H1 (cell line): ENCODE measurements at regions not wholly inside any gene's neighbourhood (a gene's known extent, or its start where the extent isn't known, plus 50 kb on each side); places are given as distances from the start of the nearest gene placed in this dataset.

Experiments
- CEBPB ChIP-seq: IDR thresholded peaks from 2 replicates; pipeline ENCODE4 v1.6.1; 2012; ENCODE audit warnings: low read depth, low read length
- CTCF ChIP-seq, 3 experiments: IDR thresholded peaks; 1 replicate in 2 of 3; 2 replicates in 1 of 3; pipeline versions ENCODE4 v1.5.1 to v1.6.1; 2011; ENCODE audit warnings: low read length in 3 of 3, mild to moderate bottlenecking in 3 of 3, inconsistent platforms in 2 of 3, low read depth in 1 of 3, moderate library complexity in 1 of 3; ENCODE audit not compliant: insufficient read depth in 1 of 3; ENCODE audit errors: control extremely low read depth in 1 of 3
- PHF8 ChIP-seq: fragments of 200-600 bp; sonication (generic); conservative IDR thresholded peaks from 2 replicates; pipeline ENCODE4 v1.7.1; 2012; ENCODE audit warnings: low read depth, mild to moderate bottlenecking, inconsistent platforms, low read length, moderate library complexity
- POLR2A ChIP-seq, 2 experiments: IDR thresholded peaks; 1 replicate in 1 of 2; 2 replicates in 1 of 2; pipeline ENCODE4 v1.6.1; 2011; ENCODE audit warnings: low read depth in 2 of 2, low read length in 2 of 2, mild to moderate bottlenecking in 2 of 2; ENCODE audit errors: control extremely low read depth in 1 of 2
- POU5F1 ChIP-seq: IDR thresholded peaks from 2 replicates; pipeline ENCODE4 v1.6.1; 2011; ENCODE audit warnings: low read depth, mild to moderate bottlenecking, low read length, moderate library complexity
- SP1 ChIP-seq: IDR thresholded peaks from 2 replicates; pipeline ENCODE4 v1.6.1; 2011; ENCODE audit warnings: low read depth, low read length
- TAF1 ChIP-seq: IDR thresholded peaks from 2 replicates; pipeline ENCODE4 v1.6.1; 2011; ENCODE audit warnings: mild to moderate bottlenecking, low read depth, low read length
- YY1 ChIP-seq: IDR thresholded peaks from 2 replicates; pipeline ENCODE4 v1.6.1; 2011; ENCODE audit warnings: low read depth, mild to moderate bottlenecking, low read length
- ZNF274 ChIP-seq: IDR thresholded peaks from 2 replicates; pipeline ENCODE4 v1.7.0; 2012; ENCODE audit warnings: low read length, borderline replicate concordance; ENCODE audit errors: extremely low read depth

- TF ChIP-seq SP1 (no peak), ZNF274 (no peak), POLR2A (IDR thresholded peaks at IDR 0.05; ENCODE audit: control extremely low read depth in 1 of 2, low read depth in 2 of 2, low read length in 2 of 2) (no peak), CTCF (IDR thresholded peaks at IDR 0.05; ENCODE audit: control extremely low read depth in 1 of 3, insufficient read depth in 1 of 3, low read depth in 1 of 3, low read length in 3 of 3) (no peak), PHF8 (no peak), POU5F1 (no peak), CEBPB (no peak), TAF1 (no peak), YY1 (no peak)
These were observed 692.3 kb upstream of the TSPY4 start for GRCh38 chrY:8644926-8645325.
